ENCODE measurements at regions not wholly inside any gene's neighbourhood (a gene's known extent, or its start where the extent isn't known, plus 50 kb on each side); places are given as distances from the start of the nearest gene placed in this dataset.
"Not testable (repeated sequence)": the region's sequence is repeated elsewhere in the genome, so short reads cannot be mapped to it uniquely, and the experiment has no call there.

- Histone ChIP-seq H3K4me1 (no peaks in the 10 kb centered on the region), H3K27me3 (ENCODE audit: low read depth) (no peaks in the 10 kb centered on the region), H3K4me3 (no peak overlapping the region), H3K9me3 (no peaks in the 10 kb centered on the region), H3K36me3 (replicated peaks) (no peaks in the 10 kb centered on the region)
- in situ Hi-C loops (cut with MboI; ENCODE audit: low sequenced_read_pairs): no loop called here
- no peak for DNase-seq (ENCODE audit: low spot score in 2 of 2)
Observed at GRCh38 chr5:82894716-82895115, 182.5 kb downstream of the TMEM167A start.

GRCh38 chr5:82889088-82889487 lies 188.1 kb downstream of the TMEM167A start:
- in situ Hi-C loops (cut with MboI; ENCODE audit: low sequenced_read_pairs): no loop called here
- no peak for DNase-seq (ENCODE audit: low spot score in 2 of 2)
- H3K36me3 ChIP-seq (replicated peaks): no peaks in the 10 kb centered on the region
- H3K9me3 ChIP-seq: no peaks in the 10 kb centered on the region
- H3K27me3 ChIP-seq (ENCODE audit: low read depth): 0 out of 2 replicates have a peak, but pooled peaks cover 4% of the 10 kb centered on the region
- H3K4me3 ChIP-seq: no peak overlapping the region
- no peaks in the 10 kb centered on the region for H3K4me1 ChIP-seq

GRCh38 chr5:82886911-82887310 lies 190.3 kb downstream of the TMEM167A start:
- Histone ChIP-seq H3K9me3 (no peaks in the 10 kb centered on the region), H3K4me1 (no peaks in the 10 kb centered on the region), H3K4me3 (no peak overlapping the region), H3K36me3 (replicated peaks) (no peaks in the 10 kb centered on the region), H3K27me3 (ENCODE audit: low read depth) (0 out of 2 replicates have a peak, but pooled peaks cover 4% of the 10 kb centered on the region)
- DNase-seq (ENCODE audit: low spot score in 2 of 2): no peak
- in situ Hi-C loops (cut with MboI; ENCODE audit: low sequenced_read_pairs): no loop called here

GRCh38 chr5:82885627-82886389 lies 191.4 kb downstream of the TMEM167A start:
- Histone ChIP-seq H3K9me3 (no peaks in the 10 kb centered on the region), H3K4me1 (no peaks in the 10 kb centered on the region), H3K36me3 (replicated peaks) (no peaks in the 10 kb centered on the region), H3K27me3 (ENCODE audit: low read depth) (0 out of 2 replicates have a peak, but pooled peaks cover 4% of the 10 kb centered on the region), H3K4me3 (no peak overlapping the region)
- in situ Hi-C loops (cut with MboI; ENCODE audit: low sequenced_read_pairs): no loop called here
- DNase-seq (ENCODE audit: low spot score in 2 of 2): no peak

GRCh38 chr5:82884821-82885471 lies 192.2 kb downstream of the TMEM167A start:
- Histone ChIP-seq H3K27me3 (ENCODE audit: low read depth) (0 out of 2 replicates have a peak, but pooled peaks cover 4% of the 10 kb centered on the region), H3K36me3 (replicated peaks) (no peaks in the 10 kb centered on the region), H3K4me1 (no peaks in the 10 kb centered on the region), H3K9me3 (no peaks in the 10 kb centered on the region), H3K4me3 (no peak overlapping the region)
- in situ Hi-C loops (cut with MboI; ENCODE audit: low sequenced_read_pairs): no loop called here
- DNase-seq (ENCODE audit: low spot score in 2 of 2): no peak

- no peaks in the 10 kb centered on the region for H3K9me3 ChIP-seq
- no peak for DNase-seq (ENCODE audit: low spot score in 2 of 2)
- no peaks in the 10 kb centered on the region for H3K36me3 ChIP-seq (replicated peaks)
- no peaks in the 10 kb centered on the region for H3K4me1 ChIP-seq
- no peak overlapping the region for H3K4me3 ChIP-seq
- in situ Hi-C loops (cut with MboI; ENCODE audit: low sequenced_read_pairs): no loop called here
- H3K27me3 ChIP-seq (ENCODE audit: low read depth): 0 out of 2 replicates have a peak, but pooled peaks cover 4% of the 10 kb centered on the region
Observed at GRCh38 chr5:82882316-82882715, 194.9 kb downstream of the TMEM167A start.

GRCh38 chr5:82881571-82882174 lies 195.5 kb downstream of the TMEM167A start:
- DNase-seq (ENCODE audit: low spot score in 2 of 2): no peak
- H3K9me3 ChIP-seq: no peaks in the 10 kb centered on the region
- in situ Hi-C loops (cut with MboI; ENCODE audit: low sequenced_read_pairs): no loop called here
- H3K27me3 ChIP-seq (ENCODE audit: low read depth): 0 out of 2 replicates have a peak, but pooled peaks cover 4% of the 10 kb centered on the region
- no peak overlapping the region for H3K4me3 ChIP-seq
- H3K4me1 ChIP-seq: no peaks in the 10 kb centered on the region
- no peaks in the 10 kb centered on the region for H3K36me3 ChIP-seq (replicated peaks)

- Histone ChIP-seq H3K4me1 (no peaks in the 10 kb centered on the region), H3K27me3 (ENCODE audit: low read depth) (0 out of 2 replicates have a peak, but pooled peaks cover under 1% of the 10 kb centered on the region), H3K4me3 (no peak overlapping the region), H3K36me3 (replicated peaks) (no peaks in the 10 kb centered on the region), H3K9me3 (no peaks in the 10 kb centered on the region)
- DNase-seq (ENCODE audit: low spot score in 2 of 2): no peak
- in situ Hi-C loops (cut with MboI; ENCODE audit: low sequenced_read_pairs): no loop called here
Observed at GRCh38 chr5:82879089-82879488, 198.1 kb downstream of the TMEM167A start.

GRCh38 chr5:82873452-82873851 lies 203.7 kb downstream of the TMEM167A start:
- no peaks in the 10 kb centered on the region for H3K27me3 ChIP-seq (ENCODE audit: low read depth)
- no peaks in the 10 kb centered on the region for H3K4me1 ChIP-seq
- no peak overlapping the region for H3K4me3 ChIP-seq
- no peak for DNase-seq (ENCODE audit: low spot score in 2 of 2)
- in situ Hi-C loops (cut with MboI; ENCODE audit: low sequenced_read_pairs): no loop called here
- H3K9me3 ChIP-seq: no peaks in the 10 kb centered on the region
- no peaks in the 10 kb centered on the region for H3K36me3 ChIP-seq (replicated peaks)

GRCh38 chr5:82872321-82873288 lies 204.6 kb downstream of the TMEM167A start:
- H3K36me3 ChIP-seq (replicated peaks); in situ Hi-C loops (cut with MboI; ENCODE audit: low sequenced_read_pairs); H3K4me3 ChIP-seq; H3K9me3 ChIP-seq; H3K27me3 ChIP-seq (ENCODE audit: low read depth); H3K4me1 ChIP-seq; DNase-seq (ENCODE audit: low spot score in 2 of 2): not testable (repeated sequence)

GRCh38 chr5:82865625-82866024 lies 211.6 kb downstream of the TMEM167A start:
- H3K4me1 ChIP-seq: no peaks in the 10 kb centered on the region
- H3K9me3 ChIP-seq: no peaks in the 10 kb centered on the region
- no peaks in the 10 kb centered on the region for H3K36me3 ChIP-seq (replicated peaks)
- no peaks in the 10 kb centered on the region for H3K27me3 ChIP-seq (ENCODE audit: low read depth)
- H3K4me3 ChIP-seq: no peak overlapping the region
- no peak for DNase-seq (ENCODE audit: low spot score in 2 of 2)
- in situ Hi-C loops (cut with MboI; ENCODE audit: low sequenced_read_pairs): no loop called here

GRCh38 chr5:82863266-82863665 lies 213.9 kb downstream of the TMEM167A start:
- H3K9me3 ChIP-seq: no peaks in the 10 kb centered on the region
- no peaks in the 10 kb centered on the region for H3K27me3 ChIP-seq (ENCODE audit: low read depth)
- H3K4me3 ChIP-seq: no peak overlapping the region
- in situ Hi-C loops (cut with MboI; ENCODE audit: low sequenced_read_pairs): no loop called here
- H3K36me3 ChIP-seq (replicated peaks): no peaks in the 10 kb centered on the region
- DNase-seq (ENCODE audit: low spot score in 2 of 2): no peak
- no peaks in the 10 kb centered on the region for H3K4me1 ChIP-seq

- no peaks in the 10 kb centered on the region for H3K9me3 ChIP-seq
- H3K4me3 ChIP-seq: no peak overlapping the region
- in situ Hi-C loops (cut with MboI; ENCODE audit: low sequenced_read_pairs): no loop called here
- no peaks in the 10 kb centered on the region for H3K4me1 ChIP-seq
- no peaks in the 10 kb centered on the region for H3K27me3 ChIP-seq (ENCODE audit: low read depth)
- no peak for DNase-seq (ENCODE audit: low spot score in 2 of 2)
- H3K36me3 ChIP-seq (replicated peaks): no peaks in the 10 kb centered on the region
Observed at GRCh38 chr5:82862711-82863110, 214.5 kb downstream of the TMEM167A start.
